ENCODE measurements at regions not wholly inside any gene's neighbourhood (a gene's known extent, or its start where the extent isn't known, plus 50 kb on each side); places are given as distances from the start of the nearest gene placed in this dataset.

GRCh38 chr2:36147670-36148390 lies 207.7 kb upstream of the CRIM1 start:
- Mint-ChIP-seq H3K4me3 (no peak overlapping the region), H3K27me3 (ENCODE audit: low read depth) (no peaks in the 10 kb centered on the region; the same call in 1 of the 2 replicates), H3K9me3 (peaks cover 3% of the 10 kb centered on the region; the same call in 1 of the 2 replicates), H3K4me1 (no peaks in the 10 kb centered on the region), H3K36me3 (no peaks in the 10 kb centered on the region), H3K27ac (no peak overlapping the region)
- ChIA-PET CTCF (interaction anchor here (1.1 kb wide), 1 partner anchor 59 kb away, joined by 3 read pairs; no protein-coding TSS in a partner anchor), POLR2A (no interaction called here)
- no peak for ATAC-seq
- no peak for DNase-seq (ENCODE audit: low spot score)
- TF ChIP-seq PRRX2 (CRISPR knock-in tag; IDR thresholded peaks at IDR 0.05) (no peak), IRF2 (CRISPR knock-in tag; IDR thresholded peaks at IDR 0.05; ENCODE audit: borderline replicate concordance, low read depth) (no peak), FOXP1 (CRISPR knock-in tag; IDR thresholded peaks at IDR 0.05; ENCODE audit: borderline replicate concordance) (no peak), ATF2 (CRISPR knock-in tag; IDR thresholded peaks at IDR 0.05; ENCODE audit: borderline replicate concordance, low read depth) (no peak), CREM (CRISPR knock-in tag; IDR thresholded peaks at IDR 0.05) (no peak), FOXK1 (CRISPR knock-in tag; IDR thresholded peaks at IDR 0.05) (no peak), MYBL2 (CRISPR knock-in tag; IDR thresholded peaks at IDR 0.05) (no peak), ARID4B (CRISPR knock-in tag; IDR thresholded peaks at IDR 0.05; ENCODE audit: borderline replicate concordance) (no peak), NFE2L1 (CRISPR knock-in tag; IDR thresholded peaks at IDR 0.05) (no peak), NR1H2 (CRISPR knock-in tag; IDR thresholded peaks at IDR 0.05) (no peak), TP53 (CRISPR knock-in tag; IDR thresholded peaks at IDR 0.05) (no peak), E2F5 (CRISPR knock-in tag; IDR thresholded peaks at IDR 0.05) (no peak), RORB (CRISPR knock-in tag; IDR thresholded peaks at IDR 0.05) (no peak), ESRRA (CRISPR knock-in tag; IDR thresholded peaks at IDR 0.05; ENCODE audit: borderline replicate concordance) (no peak), ZNF281 (CRISPR knock-in tag; IDR thresholded peaks at IDR 0.05) (no peak), NR3C1 (CRISPR knock-in tag; conservative IDR thresholded peaks at IDR 0.05; ENCODE audit: low read depth) (no peak), ZBTB43 (CRISPR knock-in tag; IDR thresholded peaks at IDR 0.05) (no peak), OVOL2 (CRISPR knock-in tag; IDR thresholded peaks at IDR 0.05; ENCODE audit: borderline replicate concordance) (no peak)

Measured in WTC11 (cell line).